HepG2 (cell line): ENCODE measurements at regions not wholly inside any gene's neighbourhood (a gene's known extent, or its start where the extent isn't known, plus 50 kb on each side); places are given as distances from the start of the nearest gene placed in this dataset.

Experiments used
- ATAC-seq: fragments of 200-7000 bp; cut with Tn5 transposase; 3 replicates; pipeline ENCODE4 v1.9.1; 2020; ENCODE audit warnings: mild to moderate bottlenecking, moderate library complexity
- BruUV-seq: library from RNA; stranded (reverse); fragments of 400-500 nt; replicated peaks from 2 replicates; lab custom pipeline; 2021; lab: Mats Ljungman, UMichigan
- CTCF ChIA-PET: fragments of 300-600 bp; formaldehyde crosslinking; extraction: SDS; loops from one replicate; lab custom pipeline; 2021; ENCODE audit warnings: low total read pairs, inconsistent platforms, low intra/inter-chr PET ratio; lab: Yijun Ruan, JAX
- POLR2A ChIA-PET: fragments of 350-600 bp; sonication (Branson Sonifier 250); formaldehyde crosslinking; loops from one replicate; lab custom pipeline; 2020; ENCODE audit warnings: antibody characterized with exemption, inconsistent platforms; lab: Yijun Ruan, JAX
- DNase-seq: peaks from one replicate; pipeline ENCODE4 v3.0.0-alpha.2; 2015; ENCODE audit warnings: low spot score
- FAIRE-seq: peaks from 3 replicates; lab custom pipeline; 2011; peaks lifted over from hg19 to GRCh38; lab: Jason Lieb, UNC
- H2AFZ ChIP-seq: one replicate; pipeline ENCODE4 v1.6.1; 2011; ENCODE audit warnings: low read length, inconsistent platforms
- H3K27ac ChIP-seq: fragments of 300-600 bp; 3 replicates; pipeline ENCODE4 v1.8.0; 2011; ENCODE audit warnings: mixed run types, mild to moderate bottlenecking, mixed read lengths, low read length, inconsistent platforms; ENCODE audit not compliant: insufficient read depth; ENCODE audit errors: extremely low read length
- H3K27me3 ChIP-seq, 2 experiments: fragments of 200-600 bp in 1 of 2; 2 replicates in 1 of 2; 3 replicates in 1 of 2; pipeline versions ENCODE4 v1.6.0 to v1.8.0; 2011; ENCODE audit warnings: low read length in 2 of 2, mild to moderate bottlenecking in 2 of 2, moderate library complexity in 2 of 2, inconsistent platforms in 1 of 2; ENCODE audit not compliant: insufficient read depth in 2 of 2, control insufficient read depth in 1 of 2
- H3K36me3 ChIP-seq, 2 experiments: fragments of 200-600 bp in 1 of 2; replicated peaks in 1 of 2; 2 replicates in 1 of 2; 3 replicates in 1 of 2; pipeline versions ENCODE4 v1.5.1 to v1.8.0; 2011; ENCODE audit warnings: low read length in 2 of 2, inconsistent platforms in 1 of 2; ENCODE audit not compliant: insufficient read depth in 2 of 2, control insufficient read depth in 1 of 2
- H3K4me1 ChIP-seq: 2 replicates; pipeline ENCODE4 v1.5.1; 2012; ENCODE audit warnings: low read length, inconsistent platforms; ENCODE audit not compliant: insufficient read depth
- H3K4me2 ChIP-seq: 2 replicates; pipeline ENCODE4 v1.6.0; 2011; ENCODE audit warnings: low read depth, low read length, inconsistent platforms
- H3K4me3 ChIP-seq, 3 experiments: fragments of 200-600 bp in 1 of 3; sonication (generic), shearing (Covaris generic) in 1 of 3; replicated peaks in 1 of 3; 2 replicates each; pipeline ENCODE4 v1.5.1; 2011 to 2016; ENCODE audit warnings: low read length in 3 of 3, inconsistent platforms in 2 of 3, low read depth in 2 of 3, mild to moderate bottlenecking in 2 of 3, control low read depth in 1 of 3, mixed read lengths in 1 of 3; ENCODE audit not compliant: insufficient read depth in 1 of 3
- H3K79me2 ChIP-seq: one replicate; pipeline ENCODE4 v1.6.1; 2011; ENCODE audit warnings: low read length, inconsistent platforms; ENCODE audit not compliant: insufficient read depth
- H3K9ac ChIP-seq: 2 replicates; pipeline ENCODE4 v1.6.0; 2011; ENCODE audit warnings: mild to moderate bottlenecking, low read depth, low read length, inconsistent platforms; ENCODE audit not compliant: insufficient read depth
- H3K9me3 ChIP-seq: 2 replicates; pipeline ENCODE4 v1.5.1; 2012; ENCODE audit warnings: mild to moderate bottlenecking, low read length
- H4K20me1 ChIP-seq: 2 replicates; pipeline ENCODE4 v1.6.0; 2011; ENCODE audit warnings: inconsistent platforms, mild to moderate bottlenecking, low read length, moderate library complexity; ENCODE audit not compliant: insufficient read depth
- ARNTL ChIP-seq: sonication (generic); formaldehyde crosslinking; IDR thresholded peaks from 2 replicates; pipeline ENCODE4 v1.4.0; 2020; ENCODE audit warnings: mild to moderate bottlenecking, missing genetic modification reagents
- EHMT2 ChIP-seq: fragments of 200-600 bp; sonication (generic); IDR thresholded peaks from 2 replicates; pipeline ENCODE4 v1.7.0; 2017; ENCODE audit warnings: antibody characterized with exemption, low read depth, low read length, borderline replicate concordance
- GFI1 ChIP-seq: sonication (generic); formaldehyde crosslinking; IDR thresholded peaks from 2 replicates; pipeline ENCODE4 v1.5.0; 2020; ENCODE audit warnings: missing genetic modification reagents, mild to moderate bottlenecking, borderline replicate concordance
- HMGA1 ChIP-seq: sonication (generic); formaldehyde crosslinking; conservative IDR thresholded peaks from 2 replicates; pipeline ENCODE4 v1.4.0; 2020; ENCODE audit warnings: missing genetic modification reagents
- IKZF1 ChIP-seq: fragments of 450-650 bp; IDR thresholded peaks from 2 replicates; pipeline ENCODE4 v1.7.1; 2016
- MAFF ChIP-seq: IDR thresholded peaks from 2 replicates; pipeline ENCODE4 v1.6.1; 2011; ENCODE audit warnings: low read depth, low read length, improper control_type of control experiment
- MAFK ChIP-seq, 2 experiments: IDR thresholded peaks in 1 of 2; conservative IDR thresholded peaks in 1 of 2; 2 replicates each; pipeline ENCODE4 v1.6.1; 2011; ENCODE audit warnings: improper control_type of control experiment in 2 of 2, low read length in 2 of 2
- NFE2 ChIP-seq: sonication (generic); formaldehyde crosslinking; IDR thresholded peaks from 2 replicates; pipeline ENCODE4 v1.4.0; 2020; ENCODE audit warnings: missing genetic modification reagents
- TCF7L2 ChIP-seq: IDR thresholded peaks from 2 replicates; pipeline ENCODE4 v1.6.1; 2011; ENCODE audit warnings: mild to moderate bottlenecking, low read depth, low read length, moderate library complexity
- ZBTB3 ChIP-seq: sonication (generic); formaldehyde crosslinking; IDR thresholded peaks from 2 replicates; pipeline ENCODE4 v1.4.0; 2020; ENCODE audit warnings: low read depth, mild to moderate bottlenecking, moderate library complexity, missing genetic modification reagents, borderline replicate concordance
- ZNF777 ChIP-seq: sonication (generic); formaldehyde crosslinking; IDR thresholded peaks from 2 replicates; pipeline ENCODE4 v1.4.0; 2020; ENCODE audit warnings: missing genetic modification reagents
- WGBS: methylation state at CpG from one replicate; pipeline ENCODE4 v1.1.6; 2017; ENCODE audit warnings: low lambda C conversion rate; 5-methylcytosine and 5-hydroxymethylcytosine counted together
- in situ Hi-C: cut with HindIII; loops from 2 replicates; pipeline ENCODE4 v1.10.0; 2017; ENCODE audit warnings: low pct_unique_long_range_greater_than_20kb; ENCODE audit not compliant: extremely low pct_ligation_motif_present
- intact Hi-C: fragments of 100-400 bp; cut with micrococcal nuclease; formaldehyde crosslinking; loops from one replicate; pipeline ENCODE4 v1.10.0; 2022; ENCODE audit not compliant: unreplicated experiment
- TF ChIP-seq, protein P1 (sequence below): sonication (generic); formaldehyde crosslinking; IDR thresholded peaks from 2 replicates; pipeline ENCODE4 v1.4.0; 2020; ENCODE audit warnings: missing genetic modification reagents

DNA sequence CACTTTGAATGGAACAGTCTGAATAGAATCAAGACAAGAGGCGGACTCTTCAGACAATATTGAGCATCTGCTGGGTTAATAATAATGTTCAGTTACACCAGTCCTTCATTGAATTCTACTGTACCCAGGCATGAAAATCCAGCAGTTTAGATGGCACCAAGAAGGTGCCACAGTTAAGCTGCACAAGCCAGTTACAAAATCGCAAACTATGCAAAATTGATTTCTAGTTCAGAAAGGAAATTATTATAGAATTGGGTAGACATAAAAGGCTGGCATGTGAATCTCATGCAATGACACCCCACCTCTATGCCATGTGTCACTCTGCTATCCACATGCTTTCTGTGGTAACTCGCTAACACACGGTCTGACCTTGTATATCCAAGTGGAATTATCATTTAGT, 105.8 kb upstream of the VCX3A start:
- Histone ChIP-seq H3K9ac (no peak overlapping the region), H4K20me1 (no peaks in the 10 kb centered on the region), H3K79me2 (no peaks in the 10 kb centered on the region), H3K27ac (no peak overlapping the region), H3K4me3 (no peak overlapping the region), H3K27me3 (no peaks in the 10 kb centered on the region), H3K4me1 (no peaks in the 10 kb centered on the region), H3K4me2 (no peak overlapping the region), H3K9me3 (no peaks in the 10 kb centered on the region; the same call in 1 of the 2 replicates), H3K36me3 (no peaks in the 10 kb centered on the region), H2AFZ (no peak overlapping the region)
- intact Hi-C loops = no loop called here
- FAIRE-seq (no peak), DNase-seq (no peak), ATAC-seq (no peak)
- WGBS = 25% methylated on average over 4 of the region's 4 CpGs
- ChIA-PET CTCF (no interaction called here), POLR2A (no interaction called here)
- in situ Hi-C loops = no loop called here
- BruUV-seq = no TSS peak
- TF ChIP-seq EHMT2 (no peak), ARNTL (no peak), HMGA1 (CRISPR knock-in tag) (no peak), NFE2 (CRISPR knock-in tag) (no peak), MAFF (peak; percentile 23; the same call in 1 of the 2 replicates), ZBTB3 (no peak), IKZF1 (no peak), ZNF777 (CRISPR knock-in tag) (no peak), GFI1 (CRISPR knock-in tag) (no peak), MAFK (conservative IDR thresholded peaks at IDR 0.05 in 1 of 2, IDR thresholded peaks at IDR 0.05 in 1 of 2; ENCODE audit: low read length in 2 of 2) (peak; percentile 23 to 61; a peak in 2 of 4 replicates), TCF7L2 (no peak)
- TF ChIP-seq, protein P1, sequence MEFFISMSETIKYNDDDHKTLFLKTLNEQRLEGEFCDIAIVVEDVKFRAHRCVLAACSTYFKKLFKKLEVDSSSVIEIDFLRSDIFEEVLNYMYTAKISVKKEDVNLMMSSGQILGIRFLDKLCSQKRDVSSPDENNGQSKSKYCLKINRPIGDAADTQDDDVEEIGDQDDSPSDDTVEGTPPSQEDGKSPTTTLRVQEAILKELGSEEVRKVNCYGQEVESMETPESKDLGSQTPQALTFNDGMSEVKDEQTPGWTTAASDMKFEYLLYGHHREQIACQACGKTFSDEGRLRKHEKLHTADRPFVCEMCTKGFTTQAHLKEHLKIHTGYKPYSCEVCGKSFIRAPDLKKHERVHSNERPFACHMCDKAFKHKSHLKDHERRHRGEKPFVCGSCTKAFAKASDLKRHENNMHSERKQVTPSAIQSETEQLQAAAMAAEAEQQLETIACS (CRISPR knock-in tag) = no peak
